GM23248 (cell line): ENCODE measurements at regions not wholly inside any gene's neighbourhood (a gene's known extent, or its start where the extent isn't known, plus 50 kb on each side); places are given as distances from the start of the nearest gene placed in this dataset.

Experiments used
- EZH2 ChIP-seq: fragments of 200-600 bp; sonication (generic); IDR thresholded peaks from 2 replicates; pipeline ENCODE4 v1.6.1; 2018; ENCODE audit warnings: antibody characterized with exemption, mild to moderate bottlenecking; ENCODE audit not compliant: insufficient read depth, poor library complexity, severe bottlenecking
- EZH2phosphoT487 ChIP-seq: fragments of 200-600 bp; sonication (generic); IDR thresholded peaks from 2 replicates; pipeline ENCODE4 v1.6.1; 2018; ENCODE audit warnings: antibody characterized with exemption, moderate library complexity, mild to moderate bottlenecking, low read depth; ENCODE audit not compliant: insufficient read depth

DNA sequence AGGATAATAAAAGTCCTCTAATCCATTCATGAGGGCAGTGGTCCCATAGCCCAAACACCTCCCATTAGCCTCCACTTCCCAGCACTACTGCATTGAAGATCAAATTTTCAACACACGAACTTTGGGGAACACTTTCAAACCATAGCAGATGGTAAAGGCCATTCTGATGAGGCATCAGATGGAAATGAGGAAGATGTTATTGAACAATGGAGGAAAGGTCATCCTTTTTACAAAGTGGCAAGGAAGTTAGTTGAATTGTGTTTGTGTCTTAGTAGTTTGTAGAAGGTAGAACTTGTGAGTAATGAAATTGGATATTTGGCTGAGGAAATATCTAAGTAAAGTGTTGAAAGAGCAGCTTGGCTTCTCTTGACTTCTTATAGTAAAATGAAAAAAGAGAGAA, 93.3 kb upstream of the NLRP1 start:
- no peak for TF ChIP-seq EZH2
- no peak for TF ChIP-seq EZH2phosphoT487
